Keratinocyte (primary cell): ENCODE measurements at regions not wholly inside any gene's neighbourhood (a gene's known extent, or its start where the extent isn't known, plus 50 kb on each side); places are given as distances from the start of the nearest gene placed in this dataset.

Experiments used
- DNase-seq: peaks from one replicate; pipeline ENCODE4 v3.0.0-alpha.2; 2011; ENCODE audit warnings: low read depth, missing footprints, low spot score
- FAIRE-seq: peaks from 2 replicates; lab custom pipeline; 2011; peaks lifted over from hg19 to GRCh38; lab: Jason Lieb, UNC
- H2AFZ ChIP-seq: 2 replicates; pipeline ENCODE4 v1.6.0; 2012; ENCODE audit warnings: low read length, control low read depth, inconsistent platforms; ENCODE audit not compliant: control insufficient read depth
- H3K27ac ChIP-seq: 2 replicates; pipeline ENCODE4 v1.5.1; 2011; ENCODE audit warnings: low read length; ENCODE audit not compliant: control insufficient read depth, insufficient read depth
- H3K27me3 ChIP-seq: 3 replicates; pipeline ENCODE4 v1.6.0; 2011; ENCODE audit warnings: low read length; ENCODE audit not compliant: control insufficient read depth, insufficient read depth; ENCODE audit errors: extremely low read depth
- H3K36me3 ChIP-seq, 2 experiments: 2 replicates in 1 of 2; 3 replicates in 1 of 2; pipeline ENCODE4 v1.5.1; 2011; ENCODE audit warnings: low read length in 2 of 2, mild to moderate bottlenecking in 1 of 2; ENCODE audit not compliant: control insufficient read depth in 2 of 2, insufficient read depth in 2 of 2; ENCODE audit errors: extremely low read depth in 1 of 2
- H3K4me1 ChIP-seq: 3 replicates; pipeline ENCODE4 v1.5.1; 2011; ENCODE audit warnings: low read length; ENCODE audit not compliant: control insufficient read depth, insufficient read depth; ENCODE audit errors: extremely low read depth
- H3K4me2 ChIP-seq: 3 replicates; pipeline ENCODE4 v1.6.0; 2011; ENCODE audit warnings: low read depth, low read length; ENCODE audit not compliant: control insufficient read depth, insufficient read depth; ENCODE audit errors: extremely low read depth
- H3K4me3 ChIP-seq, 3 experiments: fragments of 200-600 bp in 1 of 3; sonication (generic) in 1 of 3; 2 replicates in 2 of 3; 3 replicates in 1 of 3; pipeline ENCODE4 v1.5.1; 2011 to 2016; ENCODE audit warnings: low read length in 3 of 3, mild to moderate bottlenecking in 3 of 3, control low read depth in 2 of 3, inconsistent platforms in 1 of 3, low read depth in 1 of 3, mixed read lengths in 1 of 3, mixed run types in 1 of 3, moderate library complexity in 1 of 3; ENCODE audit not compliant: control insufficient read depth in 2 of 3, insufficient read depth in 2 of 3; ENCODE audit errors: extremely low read depth in 1 of 3
- H3K79me2 ChIP-seq: 2 replicates; pipeline ENCODE4 v1.6.0; 2012; ENCODE audit warnings: low read length; ENCODE audit not compliant: control insufficient read depth, insufficient read depth
- H3K9ac ChIP-seq: 3 replicates; pipeline ENCODE4 v1.6.0; 2011; ENCODE audit warnings: low read length; ENCODE audit not compliant: control insufficient read depth, insufficient read depth; ENCODE audit errors: extremely low read depth
- H3K9me1 ChIP-seq: 3 replicates; pipeline ENCODE4 v1.6.0; 2011; ENCODE audit warnings: low read length; ENCODE audit not compliant: control insufficient read depth, insufficient read depth; ENCODE audit errors: extremely low read depth
- H3K9me3 ChIP-seq: 2 replicates; pipeline ENCODE4 v1.5.1; 2012; ENCODE audit warnings: low read depth, low read length; ENCODE audit not compliant: control insufficient read depth
- H4K20me1 ChIP-seq: 3 replicates; pipeline ENCODE4 v1.6.0; 2011; ENCODE audit warnings: low read length; ENCODE audit not compliant: control insufficient read depth, insufficient read depth; ENCODE audit errors: extremely low read depth
- CTCF ChIP-seq, 3 experiments: IDR thresholded peaks in 1 of 3; conservative IDR thresholded peaks in 1 of 3; optimal IDR thresholded peaks in 1 of 3; 2 replicates in 2 of 3; 3 replicates in 1 of 3; pipeline versions ENCODE3 to v1.5.1; 2011; ENCODE audit warnings: low read length in 3 of 3, mild to moderate bottlenecking in 3 of 3, moderate library complexity in 2 of 3, control low read depth in 1 of 3, inconsistent platforms in 1 of 3; ENCODE audit not compliant: insufficient read depth in 2 of 3; ENCODE audit errors: extremely low read depth in 1 of 3
- EZH2 ChIP-seq: IDR thresholded peaks from one replicate; pipeline ENCODE4 v1.6.1; 2012; ENCODE audit warnings: inconsistent platforms, mild to moderate bottlenecking, low read length, moderate library complexity
- dilution Hi-C: fragments of 300-500 bp; cut with MboI; formaldehyde crosslinking; loops from one replicate; pipeline ENCODE4 v1.7.0; 2020; ENCODE audit warnings: low sequenced_read_pairs; ENCODE audit not compliant: extremely low pct_ligation_motif_present

GRCh38 chr3:6452974-6453373 is 407.9 kb upstream of the GRM7 start:
- no peaks in the 10 kb centered on the region for H3K27me3 ChIP-seq
- H3K9me1 ChIP-seq, result no peaks in the 10 kb centered on the region
- no peaks in the 10 kb centered on the region for H3K9me3 ChIP-seq
- FAIRE-seq (no peak), DNase-seq (no peak)
- no peak overlapping the region for H2AFZ ChIP-seq
- dilution Hi-C loops, result no loop called here
- H4K20me1 ChIP-seq, result no peaks in the 10 kb centered on the region
- H3K9ac ChIP-seq, result no peak overlapping the region
- no peak overlapping the region for H3K4me3 ChIP-seq
- H3K4me2 ChIP-seq, result no peak overlapping the region
- no peaks in the 10 kb centered on the region for H3K4me1 ChIP-seq
- TF ChIP-seq CTCF (optimal IDR thresholded peaks at IDR 0.05 in 1 of 3, IDR thresholded peaks at IDR 0.05 in 1 of 3, conservative IDR thresholded peaks at IDR 0.05 in 1 of 3; ENCODE audit: extremely low read depth in 1 of 3, insufficient read depth in 2 of 3, low read length in 3 of 3) (no peak), EZH2 (no peak)
- H3K79me2 ChIP-seq, result no peaks in the 10 kb centered on the region
- H3K27ac ChIP-seq, result no peak overlapping the region
- H3K36me3 ChIP-seq, result no peaks in the 10 kb centered on the region

- Histone ChIP-seq H3K4me1 (no peaks in the 10 kb centered on the region), H3K36me3 (no peaks in the 10 kb centered on the region), H3K79me2 (no peaks in the 10 kb centered on the region), H3K9me3 (no peaks in the 10 kb centered on the region), H3K9ac (no peak overlapping the region), H4K20me1 (no peaks in the 10 kb centered on the region), H3K4me3 (no peak overlapping the region), H3K9me1 (no peaks in the 10 kb centered on the region), H3K27ac (no peak overlapping the region), H3K4me2 (no peak overlapping the region), H3K27me3 (no peaks in the 10 kb centered on the region), H2AFZ (no peak overlapping the region)
- TF ChIP-seq CTCF (optimal IDR thresholded peaks at IDR 0.05 in 1 of 3, IDR thresholded peaks at IDR 0.05 in 1 of 3, conservative IDR thresholded peaks at IDR 0.05 in 1 of 3; ENCODE audit: extremely low read depth in 1 of 3, insufficient read depth in 2 of 3, low read length in 3 of 3), result no peak
- no peak for TF ChIP-seq EZH2
- dilution Hi-C loops, result no loop called here
- FAIRE-seq (no peak), DNase-seq (no peak)
Measured at GRCh38 chr3:6455031-6455430, 405.9 kb upstream of the GRM7 start.
